ENCODE measurements at regions not wholly inside any gene's neighbourhood (a gene's known extent, or its start where the extent isn't known, plus 50 kb on each side); places are given as distances from the start of the nearest gene placed in this dataset.

DNA sequence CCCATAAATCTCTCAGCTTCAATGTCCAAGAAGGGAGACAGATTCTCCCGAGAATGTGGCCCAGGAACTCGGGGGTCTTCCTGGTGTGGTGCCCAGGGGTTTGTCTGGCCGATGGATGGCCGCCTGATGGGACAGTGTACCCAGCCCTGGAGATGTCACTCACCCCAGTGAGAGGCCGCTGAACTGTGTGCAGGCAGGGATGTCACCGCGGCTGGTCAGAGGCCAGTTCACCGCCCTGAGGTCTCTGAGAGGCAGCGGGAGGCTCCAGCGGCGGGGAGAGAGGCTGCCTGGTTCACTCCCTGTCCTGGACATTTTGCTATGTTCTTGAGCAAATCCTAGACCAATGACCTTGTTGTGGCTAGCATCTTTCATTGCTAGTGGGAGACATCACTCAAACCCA is 1349.5 kb downstream of the BRD1 start:
- in situ Hi-C loops (cut with HindIII; ENCODE audit: low sequenced_read_pairs): no loop called here

DNA sequence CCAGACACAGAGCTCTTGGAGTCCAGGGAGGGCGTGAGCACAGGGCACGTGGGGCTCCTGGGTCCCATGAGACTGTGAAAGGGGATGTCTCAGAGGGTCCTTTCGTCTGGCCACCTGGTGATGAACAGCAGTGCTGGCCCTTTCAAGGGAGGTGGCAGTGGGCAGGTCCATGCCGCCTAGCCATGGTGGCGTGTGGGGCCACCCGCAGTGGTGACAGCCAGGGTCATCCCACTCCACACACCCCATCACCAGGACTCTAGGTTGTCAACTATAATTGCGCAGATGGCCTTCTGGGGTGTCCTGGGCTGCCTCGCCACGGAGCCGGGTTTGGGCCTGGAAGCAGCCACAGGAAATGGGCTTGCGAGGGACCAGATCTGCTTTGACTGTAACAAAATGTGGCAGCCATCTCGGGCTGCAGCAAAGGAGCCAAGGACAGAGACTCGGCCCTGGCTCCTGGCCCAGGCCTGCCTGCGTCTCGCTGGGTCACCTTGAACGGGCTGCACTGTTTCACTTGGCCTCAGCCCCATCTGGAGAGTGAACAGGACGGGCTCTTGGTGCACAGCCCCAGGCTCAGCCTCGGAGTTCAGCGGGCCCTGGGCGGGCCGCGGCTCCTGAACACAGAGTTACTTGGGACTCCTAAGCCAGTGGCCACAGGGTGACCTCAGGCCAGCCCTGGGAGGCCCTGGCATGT is 1350.5 kb downstream of the BRD1 start:
- in situ Hi-C loops (cut with HindIII; ENCODE audit: low sequenced_read_pairs): no loop called here

DNA sequence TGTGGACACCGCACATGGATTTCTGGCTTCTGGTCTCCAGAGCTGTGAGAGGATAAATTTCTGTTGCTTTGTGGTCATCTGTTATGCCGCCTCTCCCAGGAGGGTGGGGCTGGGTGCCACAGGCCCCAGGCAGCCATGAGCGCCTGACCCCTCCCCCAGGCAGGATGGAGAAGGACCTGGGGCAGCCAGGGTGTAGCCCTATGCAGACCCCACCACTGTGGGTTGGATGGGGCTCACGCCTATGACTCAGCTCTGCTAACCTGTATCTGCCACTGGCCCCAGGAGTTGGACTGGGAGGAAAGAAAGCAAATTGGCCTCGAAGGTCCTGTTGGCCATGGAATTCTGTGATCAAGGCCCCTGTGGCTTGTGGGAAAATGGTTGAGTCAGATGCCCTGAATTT is 1351.1 kb downstream of the BRD1 start:
- in situ Hi-C loops (cut with HindIII; ENCODE audit: low sequenced_read_pairs): no loop called here

DNA sequence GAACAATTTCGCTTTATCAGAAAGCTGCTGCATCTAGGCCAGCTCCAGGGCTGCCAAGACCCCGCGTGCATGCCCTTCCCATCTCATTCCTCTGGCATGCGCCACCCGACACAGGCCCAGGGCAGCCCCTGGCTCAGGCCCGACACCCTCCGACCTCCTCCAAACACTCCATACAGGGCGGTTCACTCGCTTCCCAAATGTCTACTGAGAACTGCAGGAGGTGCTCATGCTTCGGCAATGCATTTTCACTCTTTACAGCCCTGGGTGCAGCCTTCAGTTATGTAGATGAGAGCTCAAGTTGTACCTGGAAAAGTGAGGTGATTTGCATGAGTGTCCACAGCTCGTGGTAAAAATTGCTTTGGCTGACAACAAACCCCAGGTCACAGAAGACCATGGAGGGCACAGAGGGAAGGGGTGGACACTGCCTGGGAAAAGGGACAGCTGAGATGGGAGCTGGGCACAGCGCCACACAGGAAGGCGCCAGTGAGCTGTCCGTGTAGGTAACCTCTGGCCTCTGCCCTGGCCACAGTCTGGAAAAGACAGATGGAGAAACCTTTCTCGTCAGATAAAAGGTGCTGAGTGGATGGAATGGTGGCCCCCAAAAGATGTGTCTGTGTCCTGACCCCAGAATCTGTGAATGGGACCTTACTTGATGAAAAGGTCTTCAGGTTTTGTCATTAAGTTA is 1351.9 kb downstream of the BRD1 start:
- in situ Hi-C loops (cut with HindIII; ENCODE audit: low sequenced_read_pairs): no loop called here

DNA sequence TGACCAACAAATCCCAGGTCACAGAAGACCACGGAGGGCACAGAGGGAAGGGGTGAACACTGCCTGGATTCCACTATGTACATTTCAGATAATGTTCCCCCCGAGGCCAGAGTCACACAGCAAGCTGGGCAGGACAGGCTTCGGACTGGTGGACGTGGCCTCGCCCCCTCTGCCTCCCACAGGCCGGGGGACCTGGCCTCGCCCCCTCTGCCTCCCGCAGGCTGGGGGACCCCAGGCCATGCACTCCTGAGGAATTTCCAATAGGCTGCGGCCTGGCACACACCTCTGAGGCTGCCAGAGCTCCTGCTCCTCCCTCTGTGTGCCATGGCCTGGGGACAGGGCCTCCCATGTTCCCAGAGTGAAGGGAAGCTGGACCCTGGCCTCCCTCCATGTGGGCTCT is 1352.8 kb downstream of the BRD1 start:
- in situ Hi-C loops (cut with HindIII; ENCODE audit: low sequenced_read_pairs): no loop called here

DNA sequence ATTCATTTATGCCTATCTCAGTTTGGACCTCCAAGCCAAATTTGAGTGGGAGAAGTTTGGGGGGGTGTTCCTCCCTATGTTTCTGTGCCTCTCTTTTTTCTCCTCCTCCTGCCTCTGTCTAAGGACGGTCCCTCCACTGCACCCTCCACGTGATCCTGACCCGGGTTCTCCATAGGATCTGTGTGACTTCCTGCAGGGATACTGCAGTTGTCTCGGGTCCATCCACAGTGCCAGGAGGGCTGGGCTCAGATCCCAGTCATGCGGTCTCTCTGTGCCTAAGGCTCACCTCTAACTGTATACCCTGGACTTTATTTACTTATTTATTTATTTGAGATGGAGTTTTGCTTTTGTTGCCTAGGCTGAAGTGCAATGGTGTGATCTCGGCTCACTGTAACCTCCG is 1354.5 kb downstream of the BRD1 start:
- in situ Hi-C loops (cut with HindIII; ENCODE audit: low sequenced_read_pairs): no loop called here

DNA sequence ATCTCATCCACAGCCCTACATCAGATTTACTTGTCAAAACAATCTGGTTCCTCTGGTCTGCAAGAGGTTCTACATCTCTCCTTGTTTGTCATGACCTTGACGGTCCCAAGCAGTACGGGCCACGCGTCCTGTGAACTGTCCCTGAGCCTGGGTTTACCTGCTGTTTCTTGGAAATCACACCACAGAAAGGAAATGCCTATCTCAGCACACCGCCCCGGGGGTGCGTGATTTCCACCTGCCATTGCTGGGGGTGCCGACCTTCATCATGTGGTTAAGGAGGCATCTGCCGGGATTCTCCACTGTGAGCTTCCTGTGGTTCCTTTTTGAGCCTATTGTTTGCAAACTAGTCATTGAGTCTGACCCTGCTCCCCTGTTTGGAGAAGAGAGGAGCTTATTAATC is 1363.4 kb downstream of the BRD1 start:
- in situ Hi-C loops (cut with HindIII; ENCODE audit: low sequenced_read_pairs): no loop called here

DNA sequence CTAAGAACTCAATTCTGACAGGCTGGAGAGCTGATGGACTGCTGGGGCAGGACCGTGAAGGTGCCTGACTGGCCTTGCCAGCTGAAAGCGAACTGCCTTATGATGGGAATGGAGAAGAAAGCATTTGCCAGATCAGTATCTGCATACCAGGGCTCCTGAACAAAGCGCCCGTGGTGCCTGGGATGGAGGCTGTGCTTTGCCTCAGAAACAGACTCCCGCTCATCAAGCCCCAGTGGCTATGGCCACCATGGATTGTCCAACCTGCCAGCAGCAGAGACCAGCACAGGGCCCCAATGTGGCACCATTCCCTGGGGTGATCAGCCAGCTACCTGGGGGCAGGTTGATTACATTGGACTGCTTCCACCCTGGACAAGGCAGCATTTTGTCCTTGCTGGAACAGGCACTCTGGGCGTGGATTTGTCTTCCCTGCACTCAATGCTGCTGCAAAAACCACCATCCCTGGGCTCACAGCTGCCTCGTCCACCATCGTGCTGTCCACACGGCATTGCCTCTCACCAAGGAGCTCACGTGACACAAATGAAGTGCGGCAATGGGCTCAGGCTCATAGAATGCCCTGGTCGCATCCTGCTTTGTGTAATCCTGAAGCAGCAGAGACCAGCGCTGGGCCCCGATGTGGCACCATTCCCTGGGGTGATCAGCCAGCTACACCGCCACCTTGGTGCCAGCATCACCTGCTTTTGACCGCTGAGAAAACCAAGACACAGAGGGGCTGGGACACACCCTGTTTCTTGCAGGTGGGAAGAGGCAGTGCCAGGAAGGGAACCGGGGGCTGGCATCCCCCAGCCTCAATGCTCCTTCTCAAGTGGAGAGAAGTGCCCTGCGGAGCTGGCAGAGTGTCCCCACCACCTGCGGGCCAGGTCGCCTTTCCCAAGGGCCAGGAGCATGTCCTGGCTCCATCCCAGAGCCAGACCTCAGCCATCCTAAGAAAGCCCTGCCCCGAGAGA is 1367.5 kb downstream of the BRD1 start:
- in situ Hi-C loops (cut with HindIII; ENCODE audit: low sequenced_read_pairs): no loop called here

DNA sequence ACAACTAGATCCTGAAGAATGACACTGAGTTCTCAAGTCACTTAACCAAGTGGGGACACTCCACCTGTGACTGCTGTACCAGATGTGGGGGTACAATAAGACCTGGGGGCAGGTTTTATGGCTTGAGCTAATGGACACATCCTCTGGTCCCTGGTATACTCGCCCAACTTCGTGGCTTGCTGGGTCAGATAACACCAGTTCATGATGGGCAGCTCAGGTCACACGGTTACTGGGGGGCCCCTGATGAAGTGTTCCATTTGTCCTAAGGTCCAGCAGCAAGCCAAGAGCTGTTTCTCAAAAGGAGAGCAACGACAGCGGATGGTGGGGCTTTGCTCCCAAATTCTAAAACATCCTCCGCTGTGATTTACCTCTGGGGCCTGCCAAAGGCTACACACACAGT is 1368.4 kb downstream of the BRD1 start:
- in situ Hi-C loops (cut with HindIII; ENCODE audit: low sequenced_read_pairs): no loop called here

DNA sequence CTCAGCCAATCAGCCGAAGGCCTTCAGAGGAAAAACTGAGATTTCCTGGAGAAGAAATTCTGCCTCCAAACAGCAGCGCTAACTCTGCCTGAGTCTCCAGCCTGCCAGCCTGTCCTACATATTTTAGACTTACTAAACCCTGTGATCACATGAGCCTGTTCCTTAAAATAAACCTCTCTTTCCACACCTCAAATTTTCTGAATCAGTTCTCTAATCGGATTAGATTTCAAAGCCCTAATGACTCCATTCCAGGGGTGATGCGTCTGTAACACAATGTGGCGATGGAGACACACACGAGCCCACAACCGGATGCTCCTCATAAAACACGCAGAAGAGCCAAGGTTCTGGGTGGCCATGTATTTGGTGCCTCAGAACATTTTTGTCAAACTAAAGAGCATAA is 1371.2 kb downstream of the BRD1 start:
- in situ Hi-C loops (cut with HindIII; ENCODE audit: low sequenced_read_pairs): no loop called here

DNA sequence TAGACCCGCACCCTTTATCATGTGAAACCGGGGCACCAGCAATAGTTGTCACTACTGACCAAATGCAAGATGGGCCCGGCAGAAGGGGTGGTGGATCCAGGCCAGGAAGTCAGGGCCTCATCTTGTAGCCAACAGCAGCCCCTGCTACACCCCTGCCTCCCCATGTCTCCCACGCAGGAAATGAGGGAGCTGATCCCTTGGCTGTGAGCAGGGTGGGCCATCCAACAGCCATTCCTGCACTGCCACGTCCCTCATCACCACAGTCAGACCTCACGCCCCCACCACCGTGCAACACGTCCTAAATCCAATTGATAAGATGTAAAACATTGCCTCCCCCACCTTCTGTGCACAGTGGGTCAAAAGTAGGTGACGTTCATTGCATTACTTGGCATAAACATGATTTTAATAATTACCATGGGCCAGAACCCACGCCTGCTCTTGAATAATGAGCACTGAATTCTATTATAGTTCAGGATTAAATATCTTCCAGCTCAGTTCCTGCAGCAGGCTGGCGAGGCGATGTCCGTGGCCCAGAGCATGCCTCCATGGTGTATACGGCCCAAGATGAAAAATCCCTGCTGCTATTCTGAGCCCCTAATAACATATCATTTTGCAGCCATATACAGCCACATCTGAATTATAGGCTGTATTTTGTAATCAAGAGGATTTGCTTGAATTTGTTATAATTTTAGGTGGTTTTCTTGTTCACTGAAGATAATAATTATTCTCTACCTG is 1373.8 kb downstream of the BRD1 start:
- in situ Hi-C loops (cut with HindIII; ENCODE audit: low sequenced_read_pairs): no loop called here

DNA sequence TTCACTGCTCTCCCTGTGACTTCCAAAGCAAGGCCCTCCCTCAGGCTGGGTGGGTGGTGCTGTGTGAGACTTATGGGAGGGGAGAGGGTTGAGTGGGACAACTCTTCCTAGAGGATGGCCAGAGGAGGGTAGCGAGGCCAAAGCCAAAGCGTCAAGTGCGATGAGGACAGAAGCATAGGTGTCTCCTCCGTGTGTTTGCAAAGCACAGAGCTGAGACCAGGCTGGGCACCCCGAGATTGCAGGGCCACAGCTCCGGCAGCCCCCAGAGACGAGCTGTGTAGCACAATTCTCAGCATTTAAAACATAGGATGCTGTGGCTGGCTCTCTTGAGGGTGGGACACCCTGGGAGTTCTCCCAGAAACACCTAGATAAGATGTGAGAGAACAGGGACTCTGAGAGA is 1374.5 kb downstream of the BRD1 start:
- in situ Hi-C loops (cut with HindIII; ENCODE audit: low sequenced_read_pairs): no loop called here

DNA sequence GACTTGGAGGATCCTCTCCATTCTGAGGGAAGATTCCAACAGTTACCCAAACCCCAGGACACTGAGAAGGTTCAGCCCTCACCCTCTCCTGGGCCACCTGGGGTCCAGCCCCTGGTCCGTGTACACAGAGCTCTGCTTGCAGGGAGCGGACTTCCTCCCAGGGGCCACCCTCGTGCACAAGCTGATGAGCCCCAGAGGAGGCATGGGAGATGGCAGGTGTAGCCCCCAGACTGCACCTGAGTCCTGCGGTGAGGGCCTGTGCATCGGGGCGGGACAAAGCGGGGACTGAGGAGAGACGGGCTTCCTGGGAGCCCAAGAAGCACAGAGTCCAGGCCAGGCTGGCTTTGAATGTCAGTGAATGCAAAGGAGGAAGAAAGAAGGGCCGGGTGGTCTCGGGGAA is 1374.9 kb downstream of the BRD1 start:
- in situ Hi-C loops (cut with HindIII; ENCODE audit: low sequenced_read_pairs): no loop called here

DNA sequence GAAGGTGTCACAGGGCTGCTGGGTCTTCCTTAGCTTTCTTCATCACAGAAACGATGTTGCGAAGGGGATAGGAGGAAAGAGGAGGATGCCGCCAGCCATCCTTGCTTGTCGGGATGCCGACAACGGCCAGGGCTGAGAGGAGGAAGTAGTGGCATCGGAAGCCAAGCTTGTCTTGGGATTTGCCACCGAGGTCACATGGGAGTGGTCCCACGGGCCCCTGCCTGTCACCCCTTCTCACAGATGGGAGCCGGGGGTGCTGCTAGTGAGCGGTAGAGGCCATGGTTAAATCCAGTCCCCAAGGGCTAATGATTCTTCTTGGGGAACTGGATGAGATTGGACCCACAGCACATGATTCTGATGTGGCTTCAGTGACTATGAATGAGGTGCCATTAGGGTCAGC is 1375.8 kb downstream of the BRD1 start:
- in situ Hi-C loops (cut with HindIII; ENCODE audit: low sequenced_read_pairs): no loop called here

DNA sequence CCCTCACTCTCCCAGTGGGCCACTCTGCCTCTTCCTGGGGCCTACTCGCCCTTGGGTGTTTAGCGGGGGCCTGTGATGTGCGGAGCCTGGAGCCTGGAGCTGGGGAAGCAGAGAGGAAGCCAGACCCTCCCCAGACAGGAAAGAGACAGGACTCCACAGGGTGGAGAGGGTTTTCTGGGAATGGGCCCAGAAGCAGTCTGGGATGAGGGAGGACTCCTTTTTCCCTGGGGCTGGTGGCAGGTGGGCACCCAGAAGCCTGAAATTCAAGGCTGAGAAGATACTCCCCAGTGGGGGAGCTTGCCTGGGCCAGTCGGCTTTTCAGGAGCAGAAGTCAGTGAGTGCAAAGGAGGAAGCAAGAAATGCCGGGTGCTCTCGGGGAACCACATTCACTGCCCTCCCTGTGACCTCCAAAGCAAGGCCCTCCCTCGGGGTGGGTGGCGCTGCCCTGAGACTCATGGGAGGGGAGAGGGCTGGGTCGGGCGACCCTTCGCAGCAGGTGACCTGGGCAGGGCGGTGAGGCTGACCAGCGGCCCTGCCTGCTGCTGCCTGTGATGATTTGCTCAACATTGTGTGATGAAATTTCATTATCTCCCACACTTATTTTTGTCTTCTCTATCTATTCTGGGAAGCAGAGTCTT is 1377.4 kb downstream of the BRD1 start:
- in situ Hi-C loops (cut with HindIII; ENCODE audit: low sequenced_read_pairs): no loop called here

DNA sequence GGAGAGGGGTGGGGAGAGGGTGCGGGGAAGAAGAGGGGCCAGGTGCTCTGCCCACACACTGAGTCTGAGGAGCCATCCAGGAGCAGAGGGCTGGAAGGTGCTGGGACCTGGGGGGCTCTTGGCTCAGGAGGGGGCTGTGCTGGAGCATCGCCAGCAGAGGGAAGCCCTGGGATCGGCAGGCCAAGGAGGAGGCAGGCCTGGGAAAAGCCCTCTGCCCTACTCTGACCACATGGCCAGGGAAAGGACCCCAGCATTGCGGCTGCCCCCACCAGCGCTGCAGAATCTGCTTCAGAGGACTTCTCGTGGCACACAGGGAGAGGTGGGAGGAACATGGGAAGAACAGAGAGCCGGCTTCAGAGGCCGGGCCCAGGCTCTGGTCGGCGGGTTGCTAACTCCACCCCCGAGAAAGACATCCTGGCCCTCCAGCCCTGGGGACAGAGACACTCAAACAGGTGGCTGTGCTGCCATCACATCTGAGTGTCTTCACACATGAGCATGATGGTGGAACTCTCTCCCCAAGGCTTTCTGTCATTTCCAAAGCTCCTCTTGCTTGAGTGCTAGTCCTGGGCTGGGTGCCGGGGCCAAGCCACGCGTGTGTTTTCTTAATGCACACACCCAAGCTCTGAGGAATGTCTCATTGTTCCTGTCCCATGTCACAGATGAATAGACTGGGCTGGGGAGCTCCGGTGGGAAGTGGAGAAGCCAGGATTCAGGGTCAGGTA is 1378.0 kb downstream of the BRD1 start:
- in situ Hi-C loops (cut with HindIII; ENCODE audit: low sequenced_read_pairs): no loop called here

DNA sequence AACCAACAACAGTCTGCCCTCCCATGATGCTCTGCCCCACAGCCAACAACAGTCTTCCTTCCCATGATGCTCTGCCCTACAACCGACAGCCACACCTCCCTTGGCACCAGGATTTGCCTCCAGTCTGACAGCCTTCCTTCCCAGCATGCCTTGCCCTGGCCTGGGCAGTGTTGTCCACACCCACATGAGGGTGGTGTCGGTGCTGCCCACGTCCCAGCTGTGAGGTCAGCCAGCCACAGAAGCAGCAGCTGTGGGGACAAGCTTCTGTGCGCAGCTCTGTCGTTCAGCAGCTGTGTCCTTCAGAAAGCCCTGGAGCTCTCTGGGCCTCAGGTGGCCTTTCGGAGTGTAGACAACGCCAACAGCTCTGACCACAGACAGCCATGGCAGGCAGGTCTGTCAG is 1378.9 kb downstream of the BRD1 start:
- in situ Hi-C loops (cut with HindIII; ENCODE audit: low sequenced_read_pairs): no loop called here

DNA sequence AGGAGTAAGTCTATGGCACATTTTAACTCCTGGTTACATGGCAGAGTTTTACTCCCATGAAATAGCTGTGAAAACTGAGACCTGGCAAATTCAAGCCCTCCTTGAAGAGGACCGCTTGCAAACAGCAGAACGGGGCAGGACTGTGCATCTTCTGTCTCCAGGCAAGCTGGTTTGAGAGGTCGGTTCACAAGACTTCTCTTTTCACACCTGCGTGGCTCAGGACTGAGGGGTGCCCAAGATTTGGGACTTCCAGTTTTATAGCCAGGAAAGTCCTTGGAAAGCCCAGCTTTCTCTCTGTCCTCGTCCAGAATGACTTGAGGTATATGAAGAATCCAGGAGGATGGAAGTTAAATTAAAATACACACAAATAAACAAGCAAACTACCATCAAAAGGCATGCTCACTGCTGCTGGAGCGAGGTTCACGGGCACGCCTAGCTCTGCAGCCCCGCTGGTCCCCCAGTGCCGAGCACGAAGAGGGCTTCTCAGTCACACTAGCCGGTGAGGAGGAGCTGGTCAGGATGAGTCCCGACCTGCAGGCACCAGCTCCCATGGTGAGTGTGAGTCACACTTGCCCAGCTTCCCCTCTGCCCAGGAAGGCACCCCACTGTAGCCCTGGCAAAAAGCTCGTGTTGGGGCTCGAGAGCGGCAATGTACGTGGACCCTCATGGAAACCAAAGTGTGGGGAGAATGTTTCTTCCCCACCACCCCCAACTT is 1382.4 kb downstream of the BRD1 start:
- in situ Hi-C loops (cut with HindIII; ENCODE audit: low sequenced_read_pairs): no loop called here

Measured in DLD1 (cell line).